GM12874 (cell line): ENCODE measurements at regions not wholly inside any gene's neighbourhood (a gene's known extent, or its start where the extent isn't known, plus 50 kb on each side); places are given as distances from the start of the nearest gene placed in this dataset.

Experiments used
- TF ChIP-seq, protein P1 (sequence below): IDR thresholded peaks from 2 replicates; pipeline ENCODE4 v1.5.1; 2011; ENCODE audit warnings: low read depth, mild to moderate bottlenecking, control low read depth, low read length, moderate library complexity; ENCODE audit not compliant: insufficient read depth

DNA sequence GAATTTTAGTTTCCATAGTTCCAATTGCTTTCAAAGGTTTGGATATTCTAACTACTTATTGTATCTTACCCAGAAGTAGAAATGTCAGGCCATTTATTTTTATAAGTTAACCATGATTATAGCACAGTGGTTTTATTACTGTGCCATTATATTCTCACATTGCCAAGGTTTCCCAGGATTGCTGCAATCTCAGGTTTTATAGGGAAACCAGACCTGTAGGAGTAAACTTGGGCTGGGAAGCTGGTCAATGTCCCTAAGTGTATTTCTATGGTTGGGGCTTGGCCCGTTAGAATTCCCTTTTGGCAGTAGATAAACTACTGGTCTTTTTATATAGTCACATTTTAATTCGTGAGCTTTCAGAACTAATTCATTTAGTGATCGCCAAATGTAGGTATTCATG, 396.6 kb upstream of the KCNN2 start:
- TF ChIP-seq, protein P1, sequence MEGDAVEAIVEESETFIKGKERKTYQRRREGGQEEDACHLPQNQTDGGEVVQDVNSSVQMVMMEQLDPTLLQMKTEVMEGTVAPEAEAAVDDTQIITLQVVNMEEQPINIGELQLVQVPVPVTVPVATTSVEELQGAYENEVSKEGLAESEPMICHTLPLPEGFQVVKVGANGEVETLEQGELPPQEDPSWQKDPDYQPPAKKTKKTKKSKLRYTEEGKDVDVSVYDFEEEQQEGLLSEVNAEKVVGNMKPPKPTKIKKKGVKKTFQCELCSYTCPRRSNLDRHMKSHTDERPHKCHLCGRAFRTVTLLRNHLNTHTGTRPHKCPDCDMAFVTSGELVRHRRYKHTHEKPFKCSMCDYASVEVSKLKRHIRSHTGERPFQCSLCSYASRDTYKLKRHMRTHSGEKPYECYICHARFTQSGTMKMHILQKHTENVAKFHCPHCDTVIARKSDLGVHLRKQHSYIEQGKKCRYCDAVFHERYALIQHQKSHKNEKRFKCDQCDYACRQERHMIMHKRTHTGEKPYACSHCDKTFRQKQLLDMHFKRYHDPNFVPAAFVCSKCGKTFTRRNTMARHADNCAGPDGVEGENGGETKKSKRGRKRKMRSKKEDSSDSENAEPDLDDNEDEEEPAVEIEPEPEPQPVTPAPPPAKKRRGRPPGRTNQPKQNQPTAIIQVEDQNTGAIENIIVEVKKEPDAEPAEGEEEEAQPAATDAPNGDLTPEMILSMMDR, result no peak

GRCh38 chr5:113969901-113970300, 392.0 kb upstream of the KCNN2 start:
- TF ChIP-seq, protein P1, result no peak

- TF ChIP-seq, protein P1, result no peak
Measured at GRCh38 chr5:113971454-113971853, 390.4 kb upstream of the KCNN2 start.

DNA sequence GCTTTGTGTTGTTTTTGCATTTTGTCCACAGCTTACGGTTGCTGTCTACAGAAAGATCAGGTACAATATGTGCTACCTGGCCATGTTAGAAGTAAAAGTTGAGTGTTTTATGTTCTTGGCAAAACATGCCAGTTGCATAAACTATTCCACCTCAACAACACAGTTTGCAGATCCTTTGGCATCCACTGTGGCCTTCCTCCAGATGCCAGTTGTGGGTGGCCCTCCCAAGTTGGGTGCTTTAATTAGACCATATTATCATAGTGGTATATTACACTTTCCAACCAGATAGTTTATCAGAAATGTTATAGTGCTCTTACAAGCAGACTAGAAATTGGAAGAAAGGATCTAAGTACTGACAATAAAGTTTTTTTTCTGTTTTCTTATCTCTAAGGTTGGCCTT, 386.9 kb upstream of the KCNN2 start:
- TF ChIP-seq, protein P1, result no peak

DNA sequence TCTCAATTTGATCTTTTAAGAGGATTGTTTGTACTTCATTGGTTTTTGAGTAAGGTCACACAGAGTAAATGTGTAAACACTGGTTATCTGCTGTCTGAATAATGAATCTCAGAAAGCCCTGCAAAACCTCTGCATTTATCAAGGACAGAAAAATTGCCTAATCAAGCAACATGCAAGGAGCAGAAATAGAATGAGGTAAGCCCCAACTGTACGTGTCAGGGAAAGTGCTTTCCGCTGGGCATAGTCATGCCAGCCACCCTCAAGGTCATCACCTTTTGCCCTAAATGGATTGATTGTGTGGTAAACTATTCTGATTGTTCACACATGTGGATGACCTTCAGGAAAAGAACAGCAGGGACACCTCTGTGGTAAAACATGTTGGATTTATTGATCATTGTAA, 376.9 kb upstream of the KCNN2 start:
- TF ChIP-seq, protein P1, result no peak

GRCh38 chr5:113985505-113985904, 376.4 kb upstream of the KCNN2 start:
- TF ChIP-seq, protein P1, result no peak

GRCh38 chr5:113989278-113989912, 372.5 kb upstream of the KCNN2 start:
- TF ChIP-seq, protein P1, result no peak

DNA sequence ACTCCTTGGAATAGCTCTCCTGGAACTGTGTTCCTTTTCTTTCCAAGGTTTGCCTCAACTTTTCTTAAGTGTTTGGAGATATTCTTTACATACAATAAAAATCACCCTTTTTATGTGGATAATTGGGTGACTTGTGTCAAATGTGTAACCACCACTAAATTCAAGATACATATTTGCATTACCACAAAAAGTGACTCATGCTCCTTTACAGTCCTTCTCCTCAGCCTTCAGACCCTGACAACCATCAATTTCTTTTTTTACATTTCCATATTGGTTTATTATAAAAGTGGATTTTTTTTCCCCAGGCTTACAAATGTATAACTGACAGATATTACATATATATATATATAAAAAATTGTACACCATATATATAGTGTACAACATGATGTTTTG, 372.0 kb upstream of the KCNN2 start:
- TF ChIP-seq, protein P1, result no peak
